Prostate gland (tissue), 2 donors: ENCODE measurements at regions not wholly inside any gene's neighbourhood (a gene's known extent, or its start where the extent isn't known, plus 50 kb on each side); places are given as distances from the start of the nearest gene placed in this dataset.
"Not testable (repeated sequence)": the region's sequence is repeated elsewhere in the genome, so short reads cannot be mapped to it uniquely, and the experiment has no call there.

Experiments
- DNase-seq: peaks from one replicate; pipeline ENCODE4 v3.0.0-alpha.2; 2019; ENCODE audit warnings: low spot score
- H3K27ac ChIP-seq, 2 donors: fragments of 200-600 bp; sonication (generic); 2 replicates each; pipeline ENCODE4 v1.5.1; 2017 to 2019
- H3K27me3 ChIP-seq: fragments of 200-600 bp; sonication (generic); replicated peaks from 2 replicates; pipeline ENCODE4 v1.5.1; 2019; ENCODE audit not compliant: insufficient read depth
- H3K36me3 ChIP-seq, 2 donors: fragments of 200-600 bp; sonication (generic); 1 replicate in 1 of 2; 2 replicates in 1 of 2; pipeline versions ENCODE4 v1.5.1 to v1.8.1; 2017 to 2019
- H3K4me1 ChIP-seq: fragments of 200-600 bp; sonication (generic); replicated peaks from 2 replicates; pipeline ENCODE4 v1.5.1; 2019
- H3K4me3 ChIP-seq, 2 donors: fragments of 200-600 bp; sonication (generic); 2 replicates each; pipeline ENCODE4 v1.5.1; 2017 to 2019
- H3K9me3 ChIP-seq: fragments of 200-600 bp; sonication (generic); 2 replicates; pipeline ENCODE4 v1.5.1; 2017
- POLR2A ChIP-seq: fragments of 450-650 bp; IDR thresholded peaks from one replicate; pipeline ENCODE4 v1.6.1; 2016; ENCODE audit warnings: antibody characterized with exemption, mild to moderate bottlenecking
- POLR2AphosphoS5 ChIP-seq: sonication (generic); formaldehyde crosslinking; IDR thresholded peaks from one replicate; pipeline ENCODE4 v1.6.1; 2017; ENCODE audit warnings: antibody characterized with exemption
- WGBS: methylation state at CpG from one replicate; pipeline ENCODE4 v1.1.5; 2018; 5-methylcytosine and 5-hydroxymethylcytosine counted together
- intact Hi-C: fragments of 100-400 bp; cut with DNase I; formaldehyde crosslinking; loops from one replicate; pipeline ENCODE4 v1.14.2; 2022
- TF ChIP-seq, protein P1 (sequence below), 4 experiments: fragments of 200-600 bp in 2 of 4; fragments of 450-650 bp in 2 of 4; sonication (generic) in 2 of 4; IDR thresholded peaks; 1 replicate in 3 of 4; 2 replicates in 1 of 4; pipeline ENCODE4 v1.5.1; 2016 to 2019; ENCODE audit warnings: antibody characterized with exemption in 4 of 4, mild to moderate bottlenecking in 2 of 4, moderate library complexity in 2 of 4

DNA sequence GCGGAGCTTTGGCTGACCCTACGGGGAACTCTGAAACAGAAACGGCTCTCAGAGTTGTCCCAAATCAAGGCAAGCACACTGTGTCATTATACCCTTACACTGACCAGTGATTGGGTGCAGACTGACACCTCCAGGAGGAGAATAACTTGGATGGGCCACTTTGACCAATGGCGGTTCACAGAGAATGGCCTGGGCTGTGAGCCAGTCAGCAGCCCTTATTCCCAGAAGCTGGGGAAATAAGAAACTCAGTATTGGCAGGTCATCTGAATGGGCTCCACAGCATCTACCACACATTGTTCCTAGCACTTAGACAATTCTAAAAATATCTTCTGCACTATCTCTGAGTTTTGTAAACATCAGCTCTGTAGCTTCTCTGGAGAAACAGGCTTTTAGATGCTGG lies 265.2 kb downstream of the ADGRL2 start:
- Histone ChIP-seq H3K27ac (no peak overlapping the region), H3K4me3 (no peak overlapping the region), H3K27me3 (no peaks in the 10 kb centered on the region), H3K36me3 (no peaks in the 10 kb centered on the region), H3K9me3 (no peaks in the 10 kb centered on the region), H3K4me1 (no peaks in the 10 kb centered on the region)
- intact Hi-C loops, result no loop called here
- no peak for DNase-seq
- WGBS, result 86% methylated on average over 4 of the region's 4 CpGs
- TF ChIP-seq POLR2AphosphoS5 (no peak), POLR2A (no peak)
- TF ChIP-seq, protein P1, sequence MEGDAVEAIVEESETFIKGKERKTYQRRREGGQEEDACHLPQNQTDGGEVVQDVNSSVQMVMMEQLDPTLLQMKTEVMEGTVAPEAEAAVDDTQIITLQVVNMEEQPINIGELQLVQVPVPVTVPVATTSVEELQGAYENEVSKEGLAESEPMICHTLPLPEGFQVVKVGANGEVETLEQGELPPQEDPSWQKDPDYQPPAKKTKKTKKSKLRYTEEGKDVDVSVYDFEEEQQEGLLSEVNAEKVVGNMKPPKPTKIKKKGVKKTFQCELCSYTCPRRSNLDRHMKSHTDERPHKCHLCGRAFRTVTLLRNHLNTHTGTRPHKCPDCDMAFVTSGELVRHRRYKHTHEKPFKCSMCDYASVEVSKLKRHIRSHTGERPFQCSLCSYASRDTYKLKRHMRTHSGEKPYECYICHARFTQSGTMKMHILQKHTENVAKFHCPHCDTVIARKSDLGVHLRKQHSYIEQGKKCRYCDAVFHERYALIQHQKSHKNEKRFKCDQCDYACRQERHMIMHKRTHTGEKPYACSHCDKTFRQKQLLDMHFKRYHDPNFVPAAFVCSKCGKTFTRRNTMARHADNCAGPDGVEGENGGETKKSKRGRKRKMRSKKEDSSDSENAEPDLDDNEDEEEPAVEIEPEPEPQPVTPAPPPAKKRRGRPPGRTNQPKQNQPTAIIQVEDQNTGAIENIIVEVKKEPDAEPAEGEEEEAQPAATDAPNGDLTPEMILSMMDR (IDR thresholded peaks at IDR 0.05), result no peak

DNA sequence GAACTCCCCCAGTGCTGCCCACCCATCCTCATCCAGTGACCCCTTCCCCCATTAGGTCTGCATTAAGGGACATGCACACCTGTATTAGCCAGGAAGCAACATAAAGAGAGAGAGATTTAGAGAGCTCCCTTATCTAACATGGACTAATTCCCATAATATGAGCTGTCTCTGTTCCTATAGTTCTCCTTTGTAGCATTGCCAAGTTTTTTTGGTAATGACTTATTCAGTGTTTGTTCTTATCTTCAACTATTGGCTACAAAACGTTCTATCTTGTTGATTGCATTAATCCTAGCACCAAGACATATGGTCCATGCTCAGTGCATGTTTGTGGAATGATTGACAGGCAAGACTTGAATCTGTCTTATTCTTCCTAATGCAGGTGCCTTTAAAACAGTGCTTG lies 264.0 kb downstream of the ADGRL2 start:
- DNase-seq, result no peak
- intact Hi-C loops, result no loop called here
- no peaks in the 10 kb centered on the region for H3K27me3 ChIP-seq
- TF ChIP-seq, protein P1 (IDR thresholded peaks at IDR 0.05), result no peak
- TF ChIP-seq POLR2A (no peak), POLR2AphosphoS5 (no peak)
- H3K27ac ChIP-seq, result no peak overlapping the region
- H3K36me3 ChIP-seq, result no peaks in the 10 kb centered on the region
- H3K4me3 ChIP-seq, result no peak overlapping the region
- WGBS, result 18% methylated on average over 1 of the region's 1 CpG
- no peaks in the 10 kb centered on the region for H3K9me3 ChIP-seq
- H3K4me1 ChIP-seq, result no peaks in the 10 kb centered on the region

DNA sequence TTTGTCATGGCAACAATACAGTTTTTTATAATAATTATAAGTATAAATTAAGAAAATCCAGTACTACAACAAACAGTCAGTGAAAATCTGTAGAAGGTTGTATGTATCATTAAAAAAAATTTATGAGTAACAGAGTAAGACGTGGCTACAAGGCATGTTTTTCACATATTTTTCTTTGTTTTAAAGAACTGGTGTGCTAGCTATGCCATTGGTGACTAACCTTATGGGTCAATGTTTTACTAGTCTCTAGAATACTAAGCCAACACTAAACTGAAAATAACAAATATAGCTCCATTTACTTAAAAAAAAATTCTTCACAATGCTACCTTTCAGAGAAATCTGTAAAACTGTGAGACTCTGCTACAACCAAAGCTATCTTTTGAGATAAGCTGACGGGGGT lies 261.5 kb downstream of the ADGRL2 start:
- Histone ChIP-seq H3K4me1 (no peaks in the 10 kb centered on the region), H3K9me3 (no peaks in the 10 kb centered on the region), H3K4me3 (no peak overlapping the region), H3K27ac (no peak overlapping the region), H3K36me3 (no peaks in the 10 kb centered on the region), H3K27me3 (no peaks in the 10 kb centered on the region)
- intact Hi-C loops, result no loop called here
- TF ChIP-seq POLR2A, result no peak
- WGBS, result 88% methylated on average over 2 of the region's 2 CpGs
- no peak for DNase-seq

DNA sequence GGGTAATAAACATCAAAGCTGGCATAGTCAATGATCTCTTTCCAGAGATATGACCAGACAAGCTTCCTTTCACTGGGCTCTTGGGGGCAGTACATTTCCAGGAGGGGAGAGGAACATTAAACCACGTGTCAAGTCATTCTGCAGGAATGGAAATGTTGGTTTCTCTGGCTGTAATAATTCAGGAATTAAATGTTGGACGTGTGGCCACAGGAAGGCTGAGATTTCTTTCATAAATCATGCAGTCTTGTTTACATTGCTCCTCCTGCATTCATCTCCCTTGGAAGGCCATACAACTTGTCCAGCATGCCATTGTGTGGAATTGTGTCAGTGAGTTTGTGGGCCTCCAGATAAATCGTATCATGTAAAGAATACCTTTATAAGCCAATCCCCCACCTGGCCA lies 259.2 kb downstream of the ADGRL2 start:
- intact Hi-C loops, result no loop called here
- no peaks in the 10 kb centered on the region for H3K4me1 ChIP-seq
- no peak for DNase-seq
- no peak overlapping the region for H3K4me3 ChIP-seq
- no peaks in the 10 kb centered on the region for H3K36me3 ChIP-seq
- H3K27me3 ChIP-seq, result no peaks in the 10 kb centered on the region
- TF ChIP-seq POLR2A (no peak), POLR2AphosphoS5 (no peak)
- TF ChIP-seq, protein P1 (IDR thresholded peaks at IDR 0.05), result no peak
- no peak overlapping the region for H3K27ac ChIP-seq
- 27% methylated on average over 3 of the region's 3 CpGs for WGBS
- H3K9me3 ChIP-seq, result no peaks in the 10 kb centered on the region

DNA sequence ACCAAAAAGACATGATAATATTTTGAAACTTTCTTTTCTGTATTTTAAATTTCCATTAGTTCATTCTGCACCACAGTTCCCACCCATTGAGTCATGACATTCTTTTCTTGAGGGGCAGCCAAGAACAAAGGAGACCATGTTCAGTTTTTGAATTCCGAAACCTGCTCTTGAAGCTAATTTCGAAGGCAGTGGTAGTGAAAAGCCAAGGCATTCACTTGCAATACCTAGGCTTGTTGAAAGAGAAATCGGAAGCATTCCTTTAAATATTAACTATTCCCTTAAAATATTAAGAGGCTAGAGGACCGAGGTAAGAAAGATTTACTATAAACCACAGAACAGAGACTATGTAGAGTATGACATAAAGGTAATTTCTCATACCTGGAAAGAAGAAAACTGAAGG lies 256.3 kb downstream of the ADGRL2 start:
- Histone ChIP-seq H3K27me3 (no peaks in the 10 kb centered on the region), H3K4me1 (no peaks in the 10 kb centered on the region), H3K27ac (no peak overlapping the region), H3K9me3 (no peaks in the 10 kb centered on the region), H3K4me3 (no peak overlapping the region), H3K36me3 (no peaks in the 10 kb centered on the region)
- intact Hi-C loops, result no loop called here
- no peak for TF ChIP-seq POLR2A
- TF ChIP-seq, protein P1 (IDR thresholded peaks at IDR 0.05), result no peak
- no peak for TF ChIP-seq POLR2AphosphoS5
- DNase-seq, result no peak
- WGBS, result 86% methylated on average over 4 of the region's 4 CpGs

DNA sequence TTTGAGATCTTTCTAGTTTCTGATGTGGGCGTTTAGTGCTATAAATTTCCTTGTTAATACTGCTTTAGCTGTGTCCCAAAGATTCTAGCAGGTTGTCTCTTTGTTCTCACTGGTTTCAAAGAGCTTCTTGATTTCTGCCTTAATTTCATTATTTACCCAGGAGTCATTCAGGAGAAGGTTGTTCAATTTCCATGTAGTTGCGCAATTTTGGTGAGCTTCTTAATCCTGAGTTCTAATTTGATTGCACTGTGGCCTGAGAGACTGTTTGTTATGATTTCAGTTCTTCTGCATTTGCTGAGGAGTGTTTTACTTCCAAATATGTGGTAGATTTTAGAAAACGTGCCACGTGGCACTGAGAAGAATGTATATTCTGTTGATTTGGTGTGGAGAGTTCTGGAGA lies 254.6 kb downstream of the ADGRL2 start:
- H3K9me3 ChIP-seq, intact Hi-C loops, H3K4me1 ChIP-seq, H3K4me3 ChIP-seq, H3K27ac ChIP-seq, H3K36me3 ChIP-seq, H3K27me3 ChIP-seq, DNase-seq: not testable (repeated sequence)
- 91% methylated on average over 4 of the region's 4 CpGs for WGBS
